Superior temporal gyrus (tissue), 1 donor: ENCODE measurements at regions not wholly inside any gene's neighbourhood (a gene's known extent, or its start where the extent isn't known, plus 50 kb on each side); places are given as distances from the start of the nearest gene placed in this dataset.
"Not testable (repeated sequence)": the region's sequence is repeated elsewhere in the genome, so short reads cannot be mapped to it uniquely, and the experiment has no call there.

ENCODE experiments used
- DNase-seq: peaks from one replicate; pipeline ENCODE4 v3.0.0-alpha.2; 2016; ENCODE audit errors: extremely low spot score

DNA sequence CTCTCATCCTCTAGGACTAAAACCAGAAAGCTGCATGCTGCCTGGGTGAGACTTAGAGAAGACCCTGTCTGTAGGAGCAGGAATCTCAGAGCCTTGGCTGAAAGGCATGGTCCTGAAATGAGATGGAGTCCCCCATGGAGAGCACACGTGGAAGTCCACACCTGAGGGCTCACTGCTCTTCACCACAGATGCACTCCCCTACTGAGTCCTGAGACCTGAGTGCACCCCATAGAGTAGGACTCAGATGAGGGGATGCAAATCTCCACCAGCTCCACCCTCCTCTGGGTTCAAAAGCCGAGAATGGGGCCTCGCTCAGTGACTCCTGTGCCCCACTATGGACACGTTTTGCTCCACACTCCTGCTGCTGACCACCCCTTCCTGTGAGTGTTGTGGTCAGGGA is 171.4 kb upstream of the TP53TG3 start:
- DNase-seq = not testable (repeated sequence)

DNA sequence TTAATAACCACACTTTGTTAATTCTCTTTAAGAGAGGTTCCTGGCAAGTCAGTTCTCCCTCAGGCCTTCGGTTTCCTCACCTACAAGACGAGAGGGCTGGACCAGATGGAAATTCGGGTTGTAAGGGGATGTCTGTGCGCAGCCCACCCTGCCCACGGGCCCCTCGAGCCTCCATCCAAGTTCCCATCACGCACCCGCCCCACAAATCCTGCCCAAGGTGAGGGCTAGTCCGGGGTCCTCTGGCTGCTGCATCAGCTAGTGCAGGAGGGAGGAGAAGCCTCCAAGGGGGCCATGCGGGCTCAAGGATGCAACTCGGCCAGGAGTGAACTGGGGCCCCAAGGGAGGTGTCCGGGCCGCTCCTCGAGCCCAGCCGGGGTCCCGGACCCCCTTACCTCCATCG is 169.6 kb upstream of the TP53TG3 start:
- not testable (repeated sequence) for DNase-seq

DNA sequence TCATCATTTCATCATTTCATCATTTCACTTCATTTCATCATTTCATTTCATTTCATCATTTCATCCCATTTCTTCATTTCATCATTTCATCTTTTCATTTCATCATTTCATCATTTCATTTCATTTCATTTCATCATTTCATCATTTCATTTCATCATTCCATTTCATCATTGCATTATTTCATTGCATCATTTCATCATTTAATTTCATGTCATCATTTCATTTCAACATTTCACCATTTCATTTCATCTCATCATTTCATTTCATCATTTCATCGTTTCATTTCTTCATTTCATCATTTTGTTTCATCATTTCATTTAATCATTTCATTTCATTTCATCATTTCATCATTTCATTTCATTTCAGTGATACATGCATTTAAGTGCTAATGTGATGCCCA is 166.9 kb upstream of the TP53TG3 start:
- DNase-seq = not testable (repeated sequence)

DNA sequence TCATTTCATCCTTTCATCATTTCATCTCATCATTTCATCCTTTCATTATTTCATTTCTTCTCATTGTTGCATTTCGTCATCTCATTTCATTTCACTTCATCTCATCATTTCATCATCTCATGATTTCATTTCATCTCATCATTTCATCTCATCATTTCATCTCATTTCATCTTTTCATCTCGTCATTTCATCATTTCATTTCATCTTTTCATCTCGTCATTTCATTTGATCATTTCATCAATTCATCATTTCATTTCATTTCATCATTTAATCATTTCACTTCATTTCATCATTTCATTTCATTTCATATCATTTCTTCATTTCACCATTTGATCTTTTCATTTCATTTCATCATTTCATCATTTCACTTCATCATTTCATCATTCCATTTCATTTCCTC is 131.3 kb upstream of the TP53TG3 start:
- not testable (repeated sequence) for DNase-seq

DNA sequence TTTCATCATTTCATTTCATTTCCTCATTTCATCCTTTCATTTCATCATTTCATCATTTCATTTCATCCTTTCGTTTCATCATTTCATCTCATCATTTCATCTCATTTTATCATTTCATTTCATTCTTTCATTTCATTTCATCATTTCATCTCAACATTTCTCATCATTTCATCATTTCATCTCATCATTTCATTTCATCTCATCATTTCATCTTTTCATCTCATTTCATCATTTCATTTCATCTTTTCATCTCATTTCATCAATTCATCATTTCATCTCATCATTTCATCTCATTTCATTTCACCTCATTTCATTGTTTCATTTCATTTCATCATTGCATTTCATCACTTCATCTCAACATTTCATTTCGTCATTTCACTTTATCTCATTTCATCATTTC is 129.7 kb upstream of the TP53TG3 start:
- DNase-seq = not testable (repeated sequence)
